GM21526 (cell line): ENCODE measurements at regions not wholly inside any gene's neighbourhood (a gene's known extent, or its start where the extent isn't known, plus 50 kb on each side); places are given as distances from the start of the nearest gene placed in this dataset.

Experiments
- ATAC-seq: cut with Tn5 transposase; IDR thresholded peaks from one replicate; pipeline ENCODE4 v1.9.1; 2021; ENCODE audit warnings: moderate library complexity; ENCODE audit not compliant: unreplicated experiment, low FRiP score

DNA sequence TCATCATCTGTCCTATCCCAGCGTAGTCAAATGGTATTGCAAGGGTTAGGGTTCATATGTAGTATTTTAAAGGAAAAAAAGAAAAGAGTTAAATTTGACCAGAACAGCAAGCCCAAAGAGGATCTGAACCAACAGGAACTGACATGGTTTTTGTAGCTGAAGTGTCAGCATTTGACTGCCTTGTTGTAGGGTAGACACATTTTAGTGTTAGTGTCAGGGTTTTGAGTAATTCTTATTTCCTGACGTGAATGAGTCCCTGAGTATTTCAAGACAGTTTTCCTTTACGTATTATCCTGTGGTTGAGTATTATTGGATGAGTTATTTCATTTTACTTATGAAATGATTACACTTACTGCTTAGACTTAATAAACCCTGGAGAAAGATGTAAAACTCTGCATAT lies 173.3 kb upstream of the ZEB2 start:
- ATAC-seq: no peak

DNA sequence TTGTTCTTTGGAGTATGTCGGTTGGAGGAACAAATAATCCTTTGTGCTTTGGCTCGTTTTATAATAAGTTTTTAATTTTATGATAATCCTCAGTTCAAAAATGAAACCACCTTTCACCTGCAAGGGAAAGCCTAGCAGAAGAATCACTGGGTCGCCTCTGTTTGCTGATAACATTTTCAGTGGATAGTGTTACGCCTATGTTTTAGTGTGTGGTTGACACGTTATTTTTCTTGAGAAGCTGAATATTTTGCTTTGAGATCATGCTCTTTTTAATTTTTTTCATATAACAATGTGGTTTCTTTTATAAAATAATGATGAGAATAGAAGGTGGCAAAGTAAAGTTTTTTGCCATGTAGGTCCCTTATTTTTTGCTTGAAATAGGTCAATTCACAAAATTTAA lies 172.7 kb upstream of the ZEB2 start:
- ATAC-seq: no peak

DNA sequence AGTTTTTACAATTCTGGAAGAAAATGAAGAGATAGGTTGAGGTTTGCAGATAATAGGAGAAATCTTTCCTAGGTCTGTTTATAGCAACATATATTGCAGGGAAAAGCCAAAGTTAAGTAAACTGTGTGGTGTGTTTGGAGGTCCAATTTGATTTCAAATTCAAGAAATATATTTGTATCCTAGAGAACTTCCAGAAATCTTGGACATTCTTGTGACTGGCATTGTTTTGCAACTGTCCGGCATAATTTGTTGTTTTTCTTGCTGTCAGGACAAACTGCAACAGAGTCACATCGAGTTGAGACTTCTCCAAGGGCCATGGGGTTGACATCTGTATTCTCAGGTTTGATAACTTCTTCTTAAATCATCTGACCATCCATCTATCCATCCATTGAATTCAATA lies 170.9 kb upstream of the ZEB2 start:
- ATAC-seq: no peak

DNA sequence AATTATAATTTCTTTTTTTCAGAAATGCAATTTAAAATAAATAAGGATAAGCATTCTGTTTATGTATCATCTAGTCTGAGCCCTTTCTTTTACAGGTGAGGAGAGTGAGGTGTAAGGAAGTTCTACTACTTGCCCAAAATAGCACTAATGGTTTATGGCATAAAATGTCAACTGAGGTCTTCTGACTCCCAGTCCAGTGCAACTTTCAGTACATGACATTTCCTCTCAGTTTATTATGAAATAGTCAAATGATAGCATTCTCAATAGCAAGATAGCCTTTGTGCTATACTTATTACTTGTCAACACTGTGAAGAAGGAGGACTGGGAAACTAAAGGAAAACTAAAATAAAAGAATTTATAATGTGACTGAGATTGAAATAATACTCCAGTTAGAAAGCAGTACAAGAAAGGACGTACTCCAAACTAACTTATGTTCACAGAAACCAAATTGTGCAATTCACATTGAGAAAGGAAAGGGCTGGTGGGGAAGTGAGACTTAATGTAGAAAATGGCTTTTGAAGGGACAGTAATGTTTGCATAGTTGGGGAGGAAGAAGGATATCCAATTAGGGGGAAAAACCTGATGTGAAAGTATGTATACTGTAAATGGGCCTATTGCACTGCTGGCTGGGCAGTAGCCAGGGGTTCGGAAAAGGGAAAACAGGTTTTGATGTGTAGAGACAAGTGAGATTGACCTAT lies 166.7 kb upstream of the ZEB2 start:
- ATAC-seq: no peak

DNA sequence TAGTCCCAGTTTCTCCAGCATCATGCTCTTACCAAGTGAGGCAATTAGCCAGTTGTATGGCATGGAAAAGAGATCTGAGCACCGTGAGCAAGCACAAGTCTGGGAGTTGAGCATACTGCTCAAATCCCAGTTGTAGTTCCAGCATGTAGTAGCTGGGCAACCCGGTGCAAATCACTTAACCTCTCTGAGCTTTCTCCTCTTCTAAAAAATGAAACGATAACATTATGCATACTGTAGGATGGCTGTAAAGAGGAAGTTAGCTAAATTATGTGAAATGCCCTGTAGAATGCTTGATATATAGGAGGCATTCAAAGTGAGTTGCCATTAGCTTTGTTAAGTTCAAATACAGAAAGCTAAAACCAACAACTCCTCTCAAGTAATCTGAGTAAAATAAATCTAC lies 164.0 kb upstream of the ZEB2 start:
- ATAC-seq: no peak

DNA sequence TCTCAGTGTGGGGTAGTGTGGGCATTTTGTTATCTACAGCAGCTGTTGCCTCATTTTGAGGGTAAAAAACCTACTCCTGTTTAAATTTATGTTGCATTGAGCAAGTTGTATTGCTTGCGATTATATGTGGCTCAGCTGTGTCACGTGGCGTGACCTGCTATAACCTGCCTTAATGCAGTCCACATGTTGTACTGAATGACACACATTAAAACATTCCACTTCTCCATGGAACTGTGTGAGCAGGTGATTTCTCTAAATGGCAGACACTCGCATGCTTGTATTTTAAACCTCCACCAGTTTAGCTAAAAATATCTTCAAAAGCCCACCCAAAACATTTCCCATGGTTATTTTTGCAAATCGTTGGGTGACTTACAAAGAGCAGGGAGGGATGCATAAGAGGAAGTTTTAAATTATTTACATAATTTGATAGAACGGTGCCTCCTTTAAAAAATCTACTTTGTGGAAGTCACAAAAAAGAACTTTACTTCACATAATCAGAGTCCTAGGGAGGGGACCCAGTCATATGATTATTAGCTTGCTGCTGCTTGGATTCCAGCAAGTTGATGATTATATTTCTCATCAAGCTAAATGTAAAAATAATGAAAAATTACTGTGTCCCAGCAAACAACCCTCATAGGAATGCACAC lies 163.3 kb upstream of the ZEB2 start:
- ATAC-seq: no peak

DNA sequence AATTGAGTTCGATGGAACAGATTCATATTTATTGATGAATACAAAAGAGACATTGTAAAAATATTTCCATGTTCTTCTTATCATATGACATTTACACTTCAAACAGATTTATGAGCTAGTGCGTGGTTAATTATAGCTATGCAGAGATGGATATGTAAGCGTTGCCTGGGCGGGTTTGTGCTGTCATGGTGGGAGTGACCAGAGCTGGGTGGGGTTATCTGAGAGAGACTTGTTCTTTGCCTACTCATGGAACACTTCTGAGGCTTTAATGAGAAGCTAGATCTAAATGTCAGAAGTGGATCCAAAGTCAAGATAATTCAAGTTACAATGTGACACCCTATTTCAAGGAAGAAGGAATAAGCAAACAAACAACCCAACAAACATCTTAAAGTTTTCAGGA lies 162.3 kb upstream of the ZEB2 start:
- ATAC-seq: no peak

DNA sequence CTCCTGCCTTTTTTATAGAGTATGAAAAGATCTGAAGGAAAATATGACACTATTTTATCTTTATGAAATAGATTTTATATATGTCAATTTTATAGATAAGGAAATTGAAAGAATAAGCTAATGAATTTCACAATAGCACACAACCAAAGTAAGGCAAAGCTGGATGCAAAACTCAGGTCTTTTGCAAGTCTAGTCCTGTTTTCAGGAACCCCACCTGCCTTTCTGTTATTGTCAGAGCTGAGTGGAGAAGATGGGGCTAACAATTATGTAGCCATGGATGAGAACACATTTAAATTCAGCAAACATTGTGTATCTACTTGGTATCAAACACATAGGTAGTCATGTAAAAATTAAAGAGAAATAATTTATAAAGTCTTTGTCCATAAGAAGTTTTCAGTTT lies 161.5 kb upstream of the ZEB2 start:
- no peak for ATAC-seq

DNA sequence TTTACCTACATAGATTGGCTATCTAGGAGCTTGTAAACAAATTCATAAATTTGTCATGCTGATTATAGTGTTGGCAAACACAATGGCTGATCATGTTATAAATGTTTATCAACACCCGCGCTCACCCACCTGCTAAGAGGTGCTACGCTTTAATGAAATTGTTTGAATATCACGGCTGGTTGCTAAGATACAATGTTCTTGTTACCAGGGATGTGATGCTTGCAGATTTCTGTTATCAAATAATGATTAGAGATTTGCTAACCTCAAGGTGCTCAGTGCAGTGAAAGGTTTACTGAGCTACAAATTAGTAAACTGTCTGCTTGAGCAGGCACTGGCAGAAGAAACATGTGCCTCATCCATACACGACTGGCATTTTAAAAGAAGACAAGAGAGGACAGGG lies 160.0 kb upstream of the ZEB2 start:
- ATAC-seq: no peak

DNA sequence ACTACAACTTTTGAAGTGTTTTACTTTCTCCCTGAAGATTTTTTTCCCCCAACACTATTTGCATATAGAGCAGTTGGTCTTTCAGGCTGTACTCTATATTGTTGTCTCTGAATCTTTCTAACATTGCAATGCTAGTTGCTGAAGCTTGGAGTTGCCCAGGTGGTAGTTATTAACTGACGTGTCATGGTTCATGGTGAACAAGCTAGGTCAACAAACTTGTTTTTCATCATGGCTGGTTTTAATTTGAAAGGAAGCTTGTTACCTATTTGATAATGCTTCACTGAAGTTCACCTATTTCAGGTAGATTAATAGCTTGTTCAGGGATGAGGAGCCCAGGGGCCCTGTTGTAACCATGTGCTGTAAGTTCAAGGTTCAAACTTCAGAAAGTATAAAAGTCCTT lies 158.8 kb upstream of the ZEB2 start:
- ATAC-seq: no peak

DNA sequence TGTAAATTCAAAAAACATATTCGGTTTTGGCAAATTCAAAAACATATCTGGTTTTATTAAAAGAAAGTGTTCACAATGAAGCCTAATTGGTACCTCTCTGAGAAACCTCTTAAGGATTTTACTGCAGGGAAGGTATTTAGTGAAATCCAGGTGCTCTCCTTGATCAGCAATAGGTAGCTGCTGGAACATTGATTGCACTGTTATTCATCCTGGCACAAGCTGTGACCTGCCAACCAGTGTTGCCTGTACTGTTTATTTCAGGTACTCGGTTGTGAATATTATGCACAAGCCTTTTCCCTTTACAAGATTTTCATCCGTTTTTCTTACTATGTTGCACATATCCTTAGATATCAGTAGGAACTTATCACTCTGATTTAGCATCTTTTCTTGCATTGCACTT lies 155.8 kb upstream of the ZEB2 start:
- no peak for ATAC-seq

DNA sequence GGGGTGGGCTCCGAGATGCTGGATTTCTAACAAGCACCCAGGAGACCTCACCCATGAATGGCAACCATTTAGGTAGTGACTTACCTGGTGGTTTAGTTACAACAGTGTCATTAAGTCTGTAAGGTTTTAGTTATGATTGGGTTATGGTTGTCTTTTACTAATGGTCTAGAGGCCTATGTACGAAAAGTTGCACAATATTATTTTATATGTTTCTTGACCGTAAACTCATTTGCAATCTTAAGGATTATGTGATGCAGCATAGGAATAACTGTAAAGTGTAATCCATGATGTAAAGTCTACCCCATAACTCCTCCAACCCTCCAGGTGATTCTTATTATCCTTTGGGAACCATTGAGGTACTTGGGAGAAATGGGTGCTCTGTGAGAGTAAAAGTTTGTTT lies 155.4 kb upstream of the ZEB2 start:
- no peak for ATAC-seq

DNA sequence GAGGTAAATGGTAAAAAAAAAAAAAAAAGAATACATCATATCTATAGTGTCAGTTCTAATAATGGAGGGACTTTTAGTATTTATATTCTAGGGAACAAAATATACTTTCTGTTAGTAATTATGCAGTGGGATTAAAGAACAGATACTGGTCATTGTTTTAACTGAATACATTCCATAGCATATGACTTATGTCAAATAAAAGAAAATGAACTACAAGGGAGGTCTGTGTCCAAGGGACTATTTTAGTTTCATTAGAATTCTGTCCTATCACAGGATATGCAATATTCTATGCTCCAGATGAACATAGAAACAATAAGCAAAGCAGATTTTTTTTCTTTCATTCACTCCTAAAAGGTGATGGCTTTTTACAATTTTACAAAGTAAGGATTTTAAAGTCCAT lies 154.2 kb upstream of the ZEB2 start:
- ATAC-seq: no peak

DNA sequence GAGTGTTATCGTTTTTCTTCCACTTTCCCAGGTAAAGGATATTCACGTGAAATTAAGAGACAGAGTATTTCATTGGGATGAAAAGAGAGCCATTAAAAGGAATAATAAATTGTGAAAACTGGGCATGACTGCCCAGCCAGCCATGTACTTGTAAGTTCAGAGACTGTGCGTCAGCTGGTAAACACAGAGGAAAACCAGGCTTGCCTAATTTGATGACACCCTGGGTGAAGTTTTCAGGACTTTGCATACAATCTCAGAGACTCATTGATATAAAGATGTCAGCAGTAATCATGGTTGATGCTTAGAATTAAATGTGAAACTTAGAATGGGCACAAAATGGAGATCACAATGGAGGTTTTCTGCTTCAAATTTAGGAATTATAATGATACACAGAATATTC lies 153.5 kb upstream of the ZEB2 start:
- no peak for ATAC-seq

DNA sequence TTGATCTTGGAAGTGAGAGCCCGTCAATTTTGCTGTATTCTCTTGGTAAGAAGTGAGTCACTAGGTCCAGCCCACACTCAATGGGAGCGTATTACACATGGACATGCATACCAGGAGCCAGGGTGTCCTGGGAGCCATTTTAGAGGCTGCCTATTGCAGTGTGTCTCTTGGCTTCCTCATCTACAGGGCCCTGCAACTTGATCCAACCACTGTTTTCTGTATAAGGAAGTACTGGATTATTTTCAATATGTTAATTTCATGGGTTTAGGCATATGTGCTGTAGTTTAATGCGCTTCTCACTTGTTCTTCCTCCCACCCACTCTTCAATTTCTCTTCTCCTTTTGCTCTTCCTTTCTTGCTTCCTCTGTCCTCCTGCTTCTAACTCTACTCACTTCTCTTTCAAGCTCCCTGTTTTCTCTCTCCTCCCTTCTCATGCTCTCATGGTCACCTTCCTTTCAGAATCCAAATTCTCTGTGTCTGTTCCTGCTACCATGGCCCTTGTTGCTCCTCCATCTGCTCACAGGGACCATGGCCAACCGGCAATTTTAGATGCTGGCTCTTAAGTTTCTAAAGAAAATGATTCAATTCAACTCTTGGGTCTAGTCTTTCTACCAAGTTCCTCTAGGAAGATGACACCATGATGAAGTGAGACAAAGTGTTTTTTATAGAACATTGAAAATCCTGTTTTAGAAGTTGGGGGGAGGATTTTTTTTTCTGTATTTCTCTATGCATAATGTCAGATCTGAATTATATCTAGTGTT lies 152.0 kb upstream of the ZEB2 start:
- ATAC-seq: no peak

DNA sequence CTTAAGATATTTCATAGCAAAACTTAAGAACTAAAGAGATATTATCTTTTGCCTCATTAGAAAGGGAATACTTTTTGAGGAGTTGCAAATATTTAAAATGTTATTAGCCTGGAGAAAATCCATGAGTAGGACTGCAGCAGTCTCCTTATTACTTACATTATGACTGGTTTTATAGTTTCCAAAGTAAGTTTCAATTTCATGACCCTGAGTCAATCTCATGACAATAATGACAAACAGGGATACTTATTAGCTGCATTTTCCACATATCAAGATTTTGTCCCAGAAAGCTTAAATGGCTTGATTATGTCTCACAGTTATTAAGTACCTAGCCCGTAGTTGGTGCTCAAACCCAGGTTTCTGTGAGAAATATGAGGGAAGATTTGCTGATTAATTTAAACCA lies 150.8 kb upstream of the ZEB2 start:
- no peak for ATAC-seq

DNA sequence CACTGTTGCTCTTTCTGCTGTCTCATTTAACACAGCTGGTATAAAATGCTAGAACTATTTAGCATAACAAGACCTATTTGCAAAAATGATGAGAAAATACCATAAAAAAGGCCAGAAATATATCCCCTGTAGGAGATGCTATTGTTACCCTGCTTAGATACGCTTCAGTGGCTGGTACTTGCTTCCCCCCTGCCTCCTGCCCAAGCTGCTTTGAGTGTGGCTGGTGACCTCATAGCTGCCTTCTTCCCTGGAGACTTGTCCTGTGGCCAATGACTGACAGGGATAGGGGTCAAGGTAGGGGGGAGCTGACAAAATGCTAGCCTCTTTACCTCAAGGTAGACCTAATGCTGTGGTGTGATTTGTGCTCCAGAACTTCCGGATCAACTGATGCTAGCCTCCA lies 150.2 kb upstream of the ZEB2 start:
- ATAC-seq: no peak

DNA sequence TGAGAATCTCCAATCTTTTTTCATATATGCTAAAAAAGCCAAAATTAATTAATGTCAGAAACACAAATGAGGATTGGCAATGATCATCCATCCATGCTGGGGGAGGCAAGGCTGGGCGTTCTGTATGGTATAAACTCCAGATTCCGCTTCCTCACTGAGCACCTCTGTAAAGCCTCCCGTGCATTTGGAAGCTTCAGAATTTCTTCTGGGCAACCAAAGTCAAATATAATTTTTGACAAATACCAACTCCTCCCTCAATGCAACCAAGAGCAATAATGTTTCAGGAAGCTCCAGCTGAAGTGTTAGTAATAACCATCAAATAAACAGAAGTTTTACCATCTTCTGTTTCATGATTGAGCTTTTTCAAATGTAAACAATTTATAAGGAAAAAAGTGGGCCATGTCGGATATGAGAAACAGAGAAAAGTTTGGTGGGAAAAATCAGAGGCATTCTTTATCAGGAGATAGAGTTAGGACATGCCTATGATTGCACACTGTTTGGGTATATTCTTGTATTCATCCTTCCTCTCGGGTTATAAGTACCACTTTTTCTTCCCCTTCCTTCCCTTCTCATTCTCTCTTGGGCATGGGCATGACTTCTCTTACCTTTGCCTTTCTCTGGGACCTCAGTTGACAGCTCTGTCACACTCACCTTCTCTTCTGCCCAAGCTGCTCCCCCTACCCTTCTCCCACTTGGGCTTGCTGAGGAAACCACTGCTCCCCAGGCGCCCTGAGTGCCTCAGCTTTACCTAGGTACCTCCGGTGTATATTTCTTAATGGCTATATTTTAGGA lies 149.5 kb upstream of the ZEB2 start:
- ATAC-seq: no peak

DNA sequence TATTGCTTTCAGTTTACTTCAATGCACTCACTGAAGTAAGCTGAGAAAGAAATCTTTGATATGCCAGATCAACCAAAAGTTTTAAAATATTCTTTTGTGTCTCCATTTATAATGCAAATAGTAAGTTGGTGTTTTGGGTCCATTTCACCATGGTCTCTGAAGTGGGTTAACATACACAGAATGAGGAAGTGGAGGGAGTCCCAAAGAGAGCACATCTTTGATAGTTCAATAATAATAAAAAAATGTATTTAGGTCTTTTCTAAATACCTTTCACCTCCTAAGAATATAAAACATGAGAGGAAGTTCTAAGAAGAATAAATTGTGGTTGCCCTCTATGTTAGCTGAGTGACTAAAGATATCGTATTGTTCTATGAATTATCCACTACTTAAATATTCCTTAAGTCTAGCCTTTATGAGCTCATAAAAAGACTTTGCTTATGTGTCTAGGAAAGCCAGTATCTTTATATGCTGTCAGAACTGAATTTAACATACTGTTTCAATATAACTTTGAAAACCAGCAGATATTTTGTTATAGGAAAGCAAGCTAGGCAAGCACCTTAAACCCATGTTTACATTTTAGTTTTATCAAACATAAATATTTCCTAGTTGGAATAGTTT lies 148.7 kb upstream of the ZEB2 start:
- no peak for ATAC-seq

DNA sequence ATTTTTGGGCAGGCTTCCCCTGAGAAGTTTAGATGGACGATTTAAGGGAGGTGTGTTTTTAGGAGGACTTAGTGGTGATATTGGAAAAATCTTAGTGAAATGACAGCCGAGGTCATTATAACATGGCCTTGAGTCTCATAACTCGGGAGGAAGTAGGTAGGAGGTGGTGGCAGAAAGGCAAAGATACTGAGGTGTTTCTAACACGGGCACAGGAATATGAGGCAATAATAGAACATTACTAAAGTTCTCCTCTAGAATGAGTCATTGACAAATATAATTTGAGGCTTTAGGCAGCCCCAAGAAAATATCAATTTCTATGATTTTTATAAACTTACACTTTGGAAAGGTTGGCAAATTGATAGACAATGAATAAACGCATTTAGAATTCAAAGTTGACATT lies 146.1 kb upstream of the ZEB2 start:
- ATAC-seq: no peak

DNA sequence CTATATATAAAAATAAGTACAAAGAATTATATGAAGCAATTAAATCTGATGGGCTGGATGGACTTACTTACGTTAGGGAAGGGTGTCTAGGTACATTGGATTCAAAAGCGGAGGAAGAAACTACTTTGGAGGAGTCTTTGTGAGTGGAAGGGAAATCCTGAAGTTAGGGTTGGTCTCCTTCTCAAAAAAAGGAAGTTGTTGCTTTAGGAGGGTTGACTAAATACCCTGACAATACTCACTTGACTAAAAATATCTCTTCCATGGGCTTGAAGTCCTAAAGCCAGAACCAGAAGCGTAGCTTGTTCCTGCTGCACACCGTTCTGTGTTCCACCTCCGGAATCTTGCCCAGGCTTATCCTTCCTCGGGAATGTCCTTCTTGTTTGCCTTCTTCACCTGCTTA lies 143.3 kb upstream of the ZEB2 start:
- ATAC-seq: no peak
